GM12878 (cell line): ENCODE measurements at regions not wholly inside any gene's neighbourhood (a gene's known extent, or its start where the extent isn't known, plus 50 kb on each side); places are given as distances from the start of the nearest gene placed in this dataset.

Source experiments
- ATAC-seq: fragments of 200-7000 bp; cut with Tn5 transposase; 3 replicates; pipeline ENCODE4 v1.9.1; 2020; ENCODE audit warnings: mild to moderate bottlenecking, moderate library complexity
- BruUV-seq: library from RNA; stranded (reverse); fragments of 400-500 nt; replicated peaks from 2 replicates; lab custom pipeline; 2021; lab: Mats Ljungman, UMichigan
- CTCF ChIA-PET: fragments of 300-600 bp; sonication (Branson Sonifier 250); formaldehyde crosslinking; extraction: SDS; loops from one replicate; lab custom pipeline; 2021; ENCODE audit warnings: inconsistent platforms; lab: Yijun Ruan, JAX
- POLR2A ChIA-PET: fragments of 350-600 bp; formaldehyde crosslinking; extraction: SDS; loops from one replicate; lab custom pipeline; 2021; ENCODE audit warnings: inconsistent platforms; lab: Charles Lee
- RAD21 ChIA-PET: fragments of 300-600 bp; sonication (Branson Sonifier 250); formaldehyde crosslinking; loops from one replicate; lab custom pipeline; 2023; ENCODE audit warnings: antibody characterized with exemption; ENCODE audit not compliant: unreplicated experiment; lab: Charles Lee
- SMC1A ChIA-PET: fragments of 300-600 bp; sonication (Branson Sonifier 250); formaldehyde crosslinking; loops from one replicate; lab custom pipeline; 2023; ENCODE audit not compliant: unreplicated experiment, uncharacterized antibody; lab: Charles Lee
- DNase-seq: peaks from one replicate; pipeline ENCODE4 v3.0.0-alpha.2; 2011; ENCODE audit warnings: low read depth, low spot score
- FAIRE-seq: peaks from 3 replicates; lab custom pipeline; 2011; peaks lifted over from hg19 to GRCh38; lab: Jason Lieb, UNC
- H2AFZ ChIP-seq: 2 replicates; pipeline ENCODE4 v1.6.0; 2011; ENCODE audit warnings: low read depth, low read length, control low read depth; ENCODE audit not compliant: control insufficient read depth
- H3K27ac ChIP-seq: 2 replicates; pipeline ENCODE4 v1.5.1; 2011; ENCODE audit warnings: control low read depth; ENCODE audit not compliant: control insufficient read depth, insufficient read depth
- H3K27me3 ChIP-seq, 2 experiments: replicated peaks in 1 of 2; 2 replicates each; pipeline versions ENCODE4 v1.6.0 to v1.6.1; 2011; ENCODE audit warnings: low read length in 1 of 2; ENCODE audit not compliant: control insufficient read depth in 2 of 2, insufficient read depth in 2 of 2
- H3K36me3 ChIP-seq, 2 experiments: 2 replicates each; pipeline ENCODE4 v1.5.1; 2011; ENCODE audit warnings: low read length in 1 of 2; ENCODE audit not compliant: control insufficient read depth in 2 of 2, insufficient read depth in 2 of 2
- H3K4me1 ChIP-seq: 2 replicates; pipeline ENCODE4 v1.6.1; 2011; ENCODE audit warnings: mild to moderate bottlenecking, low read length, moderate library complexity, mixed read lengths; ENCODE audit not compliant: control insufficient read depth, insufficient read depth
- H3K4me2 ChIP-seq: 2 replicates; pipeline ENCODE4 v1.6.0; 2011; ENCODE audit warnings: control low read depth; ENCODE audit not compliant: control insufficient read depth, insufficient read depth
- H3K4me3 ChIP-seq: fragments of 200-600 bp; sonication (generic); 2 replicates; pipeline ENCODE4 v1.5.1; 2016
- H3K79me2 ChIP-seq: 2 replicates; pipeline ENCODE4 v1.6.0; 2011; ENCODE audit warnings: low read length; ENCODE audit not compliant: control insufficient read depth, insufficient read depth
- H3K9ac ChIP-seq: 2 replicates; pipeline ENCODE4 v1.8.0; 2011; ENCODE audit warnings: low read length, control low read depth, mixed read lengths; ENCODE audit not compliant: control insufficient read depth, insufficient read depth
- H3K9me3 ChIP-seq: replicated peaks from 3 replicates; pipeline ENCODE4 v1.5.1; 2011; ENCODE audit warnings: mild to moderate bottlenecking, low read length; ENCODE audit not compliant: control insufficient read depth, insufficient read depth
- H4K20me1 ChIP-seq: 2 replicates; pipeline ENCODE4 v1.6.0; 2011; ENCODE audit not compliant: control insufficient read depth, insufficient read depth
- ATF2 ChIP-seq: IDR thresholded peaks from 2 replicates; pipeline ENCODE4 v1.6.1; 2012; ENCODE audit warnings: low read length, inconsistent platforms
- CHD2 ChIP-seq: IDR thresholded peaks from 2 replicates; pipeline ENCODE4 v1.6.1; 2011; ENCODE audit warnings: low read depth, low read length, improper control_type of control experiment, borderline replicate concordance
- E2F8 ChIP-seq: fragments of 450-650 bp; IDR thresholded peaks from 2 replicates; pipeline ENCODE4 v1.6.1; 2018; ENCODE audit warnings: mild to moderate bottlenecking, low read depth, moderate library complexity; ENCODE audit not compliant: partially characterized antibody
- EED ChIP-seq: sonication (generic); IDR thresholded peaks from 2 replicates; pipeline ENCODE4 v1.6.1; 2016; ENCODE audit warnings: antibody characterized with exemption, low read depth
- ELK1 ChIP-seq: IDR thresholded peaks from 2 replicates; pipeline ENCODE4 v1.6.1; 2012; ENCODE audit warnings: low read depth, low read length, improper control_type of control experiment
- ETV6 ChIP-seq, 2 experiments: fragments of 450-650 bp in 1 of 2; IDR thresholded peaks in 1 of 2; conservative IDR thresholded peaks in 1 of 2; 2 replicates each; pipeline ENCODE4 v1.6.1; 2014; ENCODE audit warnings: antibody characterized with exemption in 1 of 2, borderline replicate concordance in 1 of 2, low read depth in 1 of 2, mild to moderate bottlenecking in 1 of 2, moderate library complexity in 1 of 2
- IKZF2 ChIP-seq, 2 experiments: fragments of 450-650 bp; IDR thresholded peaks; 2 replicates each; pipeline ENCODE4 v1.6.1; 2017; ENCODE audit warnings: mild to moderate bottlenecking in 2 of 2, moderate library complexity in 2 of 2
- KAT2A ChIP-seq: conservative IDR thresholded peaks from 2 replicates; pipeline ENCODE4 v1.6.1; 2011; ENCODE audit warnings: low read depth, low read length; ENCODE audit not compliant: control insufficient read depth
- MTA2 ChIP-seq: fragments of 450-650 bp; IDR thresholded peaks from 2 replicates; pipeline ENCODE4 v1.6.1; 2016; ENCODE audit warnings: low read depth, mild to moderate bottlenecking, moderate library complexity
- SP1 ChIP-seq: IDR thresholded peaks from one replicate; pipeline ENCODE4 v1.6.1; 2011; ENCODE audit warnings: low read depth, low read length
- STAT3 ChIP-seq: IDR thresholded peaks from 2 replicates; pipeline ENCODE4 v1.6.1; 2011; ENCODE audit warnings: low read depth, low read length, improper control_type of control experiment
- TCF3 ChIP-seq: IDR thresholded peaks from 2 replicates; pipeline ENCODE4 v1.6.1; 2012; ENCODE audit warnings: low read depth, mild to moderate bottlenecking, low read length, borderline replicate concordance; ENCODE audit not compliant: insufficient read depth
- ZNF384 ChIP-seq: IDR thresholded peaks from 2 replicates; pipeline ENCODE4 v1.6.1; 2012; ENCODE audit warnings: low read depth, mild to moderate bottlenecking, low read length, improper control_type of control experiment, borderline replicate concordance
- WGBS: methylation state at CpG from one replicate; pipeline ENCODE4 v1.1.6; 2016; ENCODE audit warnings: low lambda C conversion rate; ENCODE audit not compliant: insufficient replicate concordance, insufficient coverage; ENCODE audit errors: missing lambda C conversion rate; 5-methylcytosine and 5-hydroxymethylcytosine counted together
- in situ Hi-C: fragments of 300-500 bp; cut with MboI; formaldehyde crosslinking; loops from 9 replicates; pipeline ENCODE4 v1.14.3; 2018; ENCODE audit warnings: mixed read lengths
- intact Hi-C: fragments of 100-400 bp; cut with micrococcal nuclease; formaldehyde crosslinking; loops from one replicate; pipeline ENCODE4 v1.14.2; 2022; ENCODE audit not compliant: unreplicated experiment

GRCh38 chr2:7816233-7816632 is 865.6 kb upstream of the ID2 start:
- Histone ChIP-seq H3K4me3 (no peak overlapping the region), H3K4me2 (no peak overlapping the region), H4K20me1 (no peaks in the 10 kb centered on the region), H3K4me1 (no peaks in the 10 kb centered on the region)
- TF ChIP-seq STAT3 (no peak), KAT2A (no peak), IKZF2 (IDR thresholded peaks at IDR 0.05) (no peak), TCF3 (no peak), MTA2 (no peak), CHD2 (no peak), ATF2 (no peak), ETV6 (conservative IDR thresholded peaks at IDR 0.05 in 1 of 2, IDR thresholded peaks at IDR 0.05 in 1 of 2; ENCODE audit: borderline replicate concordance in 1 of 2, low read depth in 1 of 2) (no peak), SP1 (no peak), EED (no peak), E2F8 (no peak), ZNF384 (no peak), ELK1 (no peak)
- TF ChIP-seq, all 136 proteins: peak for 0
- Histone ChIP-seq H3K27me3 (no peaks in the 10 kb centered on the region), H3K36me3 (no peaks in the 10 kb centered on the region), H3K9me3 (no peaks in the 10 kb centered on the region; the same call in 2 of the 3 replicates), H3K9ac (no peak overlapping the region), H3K79me2 (no peaks in the 10 kb centered on the region), H2AFZ (no peak overlapping the region), H3K27ac (no peak overlapping the region)
- in situ Hi-C loops (no loop called here), intact Hi-C loops (no loop called here)
- POLR2A ChIA-PET: interaction anchor here (0.5 kb wide), 1 partner anchor 46 kb away, joined by 4 read pairs; no protein-coding TSS in a partner anchor
- CTCF ChIA-PET: interaction anchor here (0.7 kb wide), 1 partner anchor 837 kb away, joined by 3 read pairs; no protein-coding TSS in a partner anchor
- BruUV-seq: no TSS peak
- ATAC-seq (no peak), DNase-seq (no peak), FAIRE-seq (no peak)
- 82% methylated on average over 6 of the region's 7 CpGs for WGBS
- RAD21 ChIA-PET: interaction anchor here (0.8 kb wide), 1 partner anchor 91 kb away, joined by 3 read pairs; no protein-coding TSS in a partner anchor
- SMC1A ChIA-PET: no interaction called here
